NCI-H69 (cell line): ENCODE measurements at regions not wholly inside any gene's neighbourhood (a gene's known extent, or its start where the extent isn't known, plus 50 kb on each side); places are given as distances from the start of the nearest gene placed in this dataset.
A peak's percentile ranks its signal among the peaks of the same experiment; 100 is the strongest.

ENCODE experiments used
- DNase-seq: peaks from one replicate; lab custom pipeline; 2025; lab: John Stamatoyannopoulos, UW

DNA sequence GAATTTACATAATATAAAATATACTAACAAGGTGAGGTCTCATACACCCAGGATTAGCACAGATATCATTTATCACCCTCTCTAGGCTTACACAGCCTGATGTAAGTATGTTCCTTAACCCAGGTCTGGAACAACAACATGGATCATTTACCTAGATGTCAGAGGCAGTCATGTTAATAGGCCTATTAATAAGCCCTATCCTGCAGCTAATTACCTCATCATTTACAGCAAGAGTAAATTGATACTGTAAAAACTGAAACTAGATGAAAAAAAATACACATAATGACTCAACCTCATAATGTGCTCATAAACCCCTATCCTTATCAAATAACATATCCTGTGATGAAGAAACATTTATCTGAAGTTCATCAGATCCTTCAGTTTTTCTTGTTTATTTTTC, 334.3 kb upstream of the MANEA start:
- peak; percentile 31 for DNase-seq

DNA sequence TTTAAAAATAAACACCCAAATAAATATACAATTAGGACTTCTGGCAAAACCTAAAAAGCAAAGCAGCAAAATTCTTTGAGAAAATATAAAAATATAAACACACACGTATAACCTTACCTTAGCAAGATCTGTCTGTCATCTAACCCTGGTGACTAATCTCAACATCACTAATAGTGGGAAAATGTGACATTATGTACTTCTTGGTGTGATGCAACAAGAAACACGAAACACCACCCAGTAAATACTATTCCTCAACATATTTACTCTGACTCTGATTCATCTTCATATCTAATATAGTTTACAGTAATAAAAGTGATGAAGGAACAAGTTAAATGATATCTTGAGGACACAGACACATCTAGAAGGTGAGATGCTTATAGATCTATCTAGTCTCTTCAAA, 332.6 kb upstream of the MANEA start:
- DNase-seq, result no peak

DNA sequence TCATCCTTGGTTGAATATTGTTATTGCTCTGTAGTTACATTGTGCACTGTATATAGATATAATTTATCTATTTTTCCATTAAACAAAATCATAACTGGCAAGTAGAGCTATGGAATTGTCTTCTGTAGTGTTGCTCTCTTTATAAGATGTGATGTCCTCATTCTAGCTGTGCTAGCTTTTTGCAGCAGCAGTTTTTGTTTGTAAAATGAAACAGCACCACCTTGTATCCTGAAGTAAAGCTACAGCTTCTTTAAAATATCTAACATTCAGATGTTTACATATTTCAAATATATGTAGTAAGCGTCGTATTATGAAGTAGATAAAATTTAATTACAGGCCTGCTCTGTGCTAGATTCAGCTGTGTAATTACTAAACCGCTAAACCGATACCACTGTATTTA, 328.8 kb upstream of the MANEA start:
- peak; percentile 76 for DNase-seq

DNA sequence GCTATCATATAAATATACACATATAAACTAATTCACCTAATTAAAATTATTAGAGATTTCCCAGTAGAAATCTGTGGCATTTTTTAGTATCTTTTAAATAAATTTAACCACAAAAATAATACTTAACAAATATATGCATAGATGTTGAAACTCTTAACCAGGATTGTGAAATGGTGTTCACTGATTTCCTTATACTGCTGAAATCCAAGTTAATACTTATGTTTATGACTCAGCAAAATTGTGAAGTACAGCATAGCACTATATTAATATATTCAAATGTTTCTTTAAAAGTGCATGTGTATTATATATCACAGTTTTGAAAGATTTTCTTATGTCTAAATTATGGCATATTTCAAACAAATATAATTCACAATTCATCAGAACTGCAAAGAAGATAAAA, 328.2 kb upstream of the MANEA start:
- DNase-seq, result no peak

DNA sequence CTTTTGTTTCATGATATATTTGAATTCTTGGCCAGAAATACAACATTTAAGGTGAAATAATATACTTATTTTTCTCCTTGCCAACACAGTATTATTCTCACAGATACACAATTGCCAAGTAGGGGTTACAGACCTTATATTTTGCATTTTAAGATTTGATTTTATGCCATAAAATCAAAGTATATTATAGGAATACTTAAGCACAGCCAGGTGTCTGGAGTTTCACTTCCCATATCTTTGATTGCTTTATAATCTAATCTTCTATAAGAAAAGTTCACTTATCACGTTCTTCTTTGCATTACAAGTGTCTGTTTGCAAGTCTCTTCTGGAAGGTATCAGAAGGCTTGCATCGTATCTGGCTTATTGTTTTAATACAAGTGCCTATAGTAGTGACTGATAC, 327.7 kb upstream of the MANEA start:
- no peak for DNase-seq

DNA sequence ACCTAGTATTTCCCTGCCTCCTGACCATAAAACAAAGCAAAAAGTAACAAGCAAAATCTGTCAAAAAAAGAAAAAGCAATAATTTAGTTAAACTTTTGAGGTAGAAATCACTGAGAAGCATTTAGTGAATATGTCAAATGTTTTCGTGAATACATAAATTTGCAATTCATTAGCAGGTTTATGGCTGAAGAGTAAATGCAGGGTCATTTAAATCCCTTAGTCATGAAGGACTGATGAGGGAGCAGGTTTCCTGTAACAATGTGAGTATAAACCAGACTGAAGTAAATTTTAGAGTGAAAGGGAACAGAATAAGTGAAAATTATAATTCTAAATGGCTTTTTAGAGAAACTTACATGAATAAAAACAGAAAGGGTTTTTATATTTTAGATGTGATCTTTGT, 313.5 kb upstream of the MANEA start:
- no peak for DNase-seq

DNA sequence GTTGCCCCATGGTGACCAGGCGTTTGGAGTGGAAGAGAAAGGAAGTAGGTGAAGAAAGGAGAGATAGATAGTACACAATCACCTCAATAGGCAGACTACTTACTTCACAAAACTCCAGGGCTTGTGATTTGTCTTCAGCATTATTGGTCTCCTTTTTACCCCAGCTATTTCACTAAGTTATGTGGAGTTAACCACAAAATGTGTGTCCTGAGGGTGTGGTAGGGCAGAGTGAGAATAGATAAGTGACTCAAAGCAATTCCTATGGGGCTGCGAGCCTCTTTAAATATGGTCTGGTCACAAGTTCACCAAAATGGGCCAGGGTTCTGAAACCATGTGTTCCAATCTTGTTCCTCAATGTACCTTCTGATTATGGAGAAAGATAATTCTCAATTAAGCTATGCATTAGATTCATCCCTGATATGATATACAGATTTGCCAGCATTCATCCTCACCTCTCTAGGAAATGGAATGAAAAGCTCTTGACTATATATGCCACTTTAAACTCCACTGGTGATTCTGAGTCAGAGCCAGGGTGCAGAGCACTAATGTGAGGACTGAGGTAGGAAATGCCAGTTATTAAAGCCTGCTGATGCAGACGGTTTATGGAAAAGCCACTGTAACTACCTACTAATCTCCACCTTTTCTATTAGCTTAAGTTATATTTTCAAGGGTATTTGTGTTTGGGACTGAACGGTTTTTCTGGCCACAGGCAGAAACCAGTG, 310.6 kb upstream of the MANEA start:
- DNase-seq, result no peak

DNA sequence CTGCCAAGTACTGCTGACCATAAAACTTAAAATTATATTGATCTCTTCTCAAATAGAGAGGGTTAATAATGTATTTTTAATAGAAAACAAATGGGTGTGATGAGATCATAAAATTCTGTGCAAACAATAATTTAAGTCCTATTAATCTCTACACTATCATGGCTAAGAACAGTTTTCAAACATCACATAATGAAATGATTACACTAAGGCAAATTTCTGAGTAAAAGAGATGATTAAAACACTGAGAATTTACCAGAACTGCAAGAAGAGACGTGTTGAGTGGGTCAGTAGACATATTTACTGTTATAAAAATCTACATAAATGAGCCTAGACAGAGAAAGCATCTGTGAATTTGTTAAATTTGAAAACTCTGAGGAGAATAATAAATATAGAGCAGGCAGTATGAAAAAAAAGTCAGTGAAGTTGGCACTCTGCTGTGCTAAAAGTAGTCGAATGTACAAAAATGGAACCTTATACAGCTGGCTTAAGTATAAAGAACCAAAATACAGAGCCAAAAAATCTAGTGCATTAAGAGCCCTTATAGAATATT, 302.6 kb upstream of the MANEA start:
- no peak for DNase-seq

DNA sequence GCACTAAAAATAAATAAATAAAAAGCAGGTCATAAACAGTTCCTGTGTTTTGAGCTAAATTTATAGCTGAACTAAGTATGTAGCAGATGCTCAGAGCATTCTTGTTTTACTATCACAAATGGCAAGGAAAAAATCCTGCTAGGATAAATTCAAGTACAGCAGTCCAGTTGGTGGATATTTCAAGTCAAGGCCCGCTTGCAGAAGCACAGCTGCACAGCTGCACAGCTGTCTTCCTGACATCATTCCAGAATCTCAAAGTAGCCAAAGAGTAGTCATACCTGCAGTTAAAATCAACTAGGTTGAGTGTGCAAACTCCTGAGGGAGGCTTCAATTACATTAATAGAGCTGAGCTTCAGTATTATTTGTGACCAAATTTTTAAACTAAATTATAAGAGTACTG, 297.7 kb upstream of the MANEA start:
- peak; percentile 22 for DNase-seq

DNA sequence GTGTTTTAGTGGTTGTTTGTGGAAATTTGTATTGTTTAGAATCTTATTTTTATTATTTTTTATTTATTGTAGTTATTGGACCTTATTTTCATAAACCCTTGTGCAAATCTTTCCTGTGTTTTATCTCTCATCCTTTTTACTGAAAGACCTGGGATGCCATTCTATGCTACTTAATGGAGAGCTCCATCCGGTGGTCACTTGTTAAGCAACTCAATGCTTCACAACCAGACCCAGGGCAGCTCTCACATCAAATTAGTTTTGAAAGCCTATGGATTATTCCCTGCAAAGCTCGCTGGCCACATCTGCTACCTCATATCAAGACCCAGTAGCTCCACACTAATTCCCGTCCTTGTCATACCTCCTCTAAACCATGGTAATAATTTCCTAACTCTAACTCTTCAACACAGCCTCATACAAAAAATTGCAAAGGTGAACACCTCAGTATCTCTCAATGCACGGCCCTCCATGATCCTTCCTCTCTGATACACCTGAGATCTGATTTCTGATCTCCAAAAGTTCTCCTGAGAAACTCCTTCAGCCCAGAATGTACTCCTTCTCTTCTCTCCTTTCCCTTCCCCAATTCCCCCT, 296.6 kb upstream of the MANEA start:
- DNase-seq, result peak; percentile 85

DNA sequence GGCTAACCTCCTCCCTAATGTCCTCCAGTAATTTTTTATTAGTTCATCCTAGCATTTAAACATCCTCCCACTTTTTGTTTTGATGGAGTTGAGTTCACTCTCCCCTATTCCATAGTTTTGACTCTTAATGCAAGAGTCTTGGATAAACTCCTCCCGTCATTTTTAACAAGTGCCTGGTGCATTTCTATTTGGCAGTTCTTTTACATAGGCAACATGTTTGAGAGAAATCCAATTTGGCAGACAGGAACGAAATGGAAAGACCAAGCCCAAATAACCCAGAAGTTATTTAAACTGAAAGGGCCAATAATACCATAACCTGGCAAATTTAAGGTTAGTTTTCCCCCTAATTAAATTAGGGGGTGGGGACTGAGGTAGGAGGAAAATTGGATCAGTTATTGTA, 291.5 kb upstream of the MANEA start:
- no peak for DNase-seq

DNA sequence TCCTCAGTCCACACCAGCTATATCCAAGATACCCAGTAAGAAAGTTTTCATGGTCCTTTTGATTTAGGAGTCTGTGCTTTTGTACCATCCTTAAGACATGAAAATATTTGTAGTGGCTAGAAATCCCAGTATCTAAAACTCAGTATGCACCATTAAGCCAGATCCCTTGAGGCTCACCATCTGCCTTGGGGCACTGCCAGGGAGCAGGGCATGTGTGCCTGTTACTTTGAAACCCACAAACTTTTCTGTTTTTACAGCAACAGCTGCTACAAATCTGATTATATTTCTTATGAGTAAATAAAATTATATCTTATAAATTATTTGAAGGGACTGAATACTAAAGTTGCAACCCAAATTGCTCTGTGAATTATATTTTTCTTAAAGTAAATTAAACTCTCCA, 290.5 kb upstream of the MANEA start:
- peak; percentile 68 for DNase-seq

DNA sequence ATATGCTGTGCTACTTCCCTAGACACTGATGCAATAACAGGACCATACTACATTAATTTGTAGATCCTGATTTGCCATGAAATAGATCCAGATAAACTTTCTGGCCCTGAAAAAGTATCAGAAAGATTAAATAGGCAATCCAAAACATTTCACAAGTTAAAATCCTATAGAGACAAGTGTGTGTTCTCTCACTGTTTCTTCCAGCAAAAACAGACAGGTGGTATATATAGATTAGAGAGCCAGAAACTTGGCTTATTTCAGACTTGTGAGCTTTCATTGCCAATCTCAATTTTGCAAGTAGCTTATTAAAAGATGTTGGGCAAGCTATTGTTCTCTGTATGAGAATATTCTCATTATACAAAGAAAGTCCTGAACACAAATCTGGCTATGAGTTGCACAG, 289.1 kb upstream of the MANEA start:
- peak; percentile 11 for DNase-seq

DNA sequence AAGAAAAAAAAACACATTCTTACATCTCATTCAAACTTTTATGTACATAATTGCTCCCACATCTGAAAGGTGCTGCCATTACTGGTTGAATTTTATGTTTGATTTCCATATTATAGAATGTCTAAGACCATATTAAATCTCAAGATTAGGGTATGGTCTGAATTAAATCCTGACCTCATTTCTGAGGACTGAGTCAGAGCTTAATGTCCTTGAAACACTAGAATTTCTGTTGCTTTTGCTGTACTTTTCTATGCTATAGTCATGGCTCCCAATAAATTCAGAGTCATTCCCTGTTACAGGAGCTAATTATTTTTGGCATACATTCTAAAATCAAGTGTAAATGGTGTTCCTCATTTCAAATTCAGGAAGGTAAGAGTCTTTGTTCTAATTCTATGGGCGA, 285.3 kb upstream of the MANEA start:
- DNase-seq, result no peak

DNA sequence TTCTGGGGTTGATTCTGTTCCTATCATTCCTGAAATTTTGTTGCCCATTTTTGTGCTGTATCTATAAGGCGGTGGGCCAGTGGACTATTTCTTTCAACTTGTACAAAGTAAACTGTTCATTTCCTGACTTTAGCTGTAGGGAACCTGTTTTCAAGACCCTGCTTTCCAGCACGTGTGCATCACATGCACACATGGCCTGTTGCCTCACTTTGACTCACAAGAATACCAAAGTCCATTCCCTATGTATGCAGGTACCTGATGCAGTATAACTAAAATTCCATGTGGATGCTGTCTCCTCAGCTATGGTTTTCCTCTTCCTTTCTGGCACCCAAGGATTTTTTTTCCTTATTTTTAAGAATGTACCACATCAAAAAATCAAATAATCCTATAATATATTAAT, 284.1 kb upstream of the MANEA start:
- no peak for DNase-seq

DNA sequence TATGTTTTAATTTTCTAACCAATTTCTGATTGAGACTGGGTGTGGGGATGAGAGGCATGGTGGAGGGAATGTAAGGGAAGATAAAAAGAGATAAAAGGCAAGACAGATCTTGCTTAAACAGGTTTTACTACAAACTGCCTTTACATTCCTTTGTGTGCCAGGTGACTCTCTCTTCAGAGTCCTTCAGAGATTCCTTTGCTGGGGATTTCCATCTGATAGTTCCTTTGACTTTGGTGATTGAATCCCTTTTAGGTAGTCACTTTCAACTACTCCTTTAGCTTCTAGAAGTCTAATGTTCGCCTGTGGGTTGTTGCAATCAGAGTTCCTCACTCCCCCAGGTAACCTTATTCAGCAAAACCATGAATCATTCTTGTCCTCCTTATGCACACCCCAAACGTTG, 283.3 kb upstream of the MANEA start:
- no peak for DNase-seq

DNA sequence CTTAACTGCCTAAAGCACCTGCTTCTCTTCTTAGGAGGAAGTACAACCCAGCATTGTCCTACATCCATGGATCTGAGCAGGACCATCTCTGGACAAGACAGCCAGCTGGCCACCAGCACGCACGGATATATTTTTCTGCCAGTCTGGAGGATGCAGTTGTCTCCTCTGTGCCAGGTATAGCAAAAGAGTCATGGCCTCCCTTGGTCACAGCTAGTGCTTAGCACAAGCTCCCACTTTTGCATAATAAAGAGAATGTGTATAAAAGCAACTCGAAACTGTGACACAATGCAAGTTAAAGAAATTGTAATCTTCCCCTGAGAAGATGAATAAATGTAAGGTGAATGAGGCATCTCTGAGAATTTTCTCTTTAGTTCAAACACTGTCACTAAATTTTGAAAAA, 267.8 kb upstream of the MANEA start:
- DNase-seq, result no peak

DNA sequence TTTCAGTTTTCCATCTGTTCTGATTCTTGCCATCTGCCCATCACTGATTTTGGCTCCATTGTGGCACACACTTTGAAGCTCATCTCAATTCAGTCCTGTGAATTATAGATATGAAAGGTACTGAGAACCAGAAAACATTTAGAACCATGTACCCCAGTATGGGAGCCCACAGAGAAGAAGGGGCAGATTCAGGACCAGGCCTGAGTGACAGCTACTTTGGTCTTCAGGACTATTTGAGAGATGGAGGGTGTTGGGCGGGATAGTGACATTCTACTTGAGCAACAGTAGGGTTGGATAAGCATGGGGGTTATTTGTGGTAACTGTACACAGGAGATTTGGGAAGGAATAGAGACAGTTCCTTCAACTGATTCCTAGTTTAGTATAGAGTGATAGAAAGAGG, 259.2 kb upstream of the MANEA start:
- no peak for DNase-seq

DNA sequence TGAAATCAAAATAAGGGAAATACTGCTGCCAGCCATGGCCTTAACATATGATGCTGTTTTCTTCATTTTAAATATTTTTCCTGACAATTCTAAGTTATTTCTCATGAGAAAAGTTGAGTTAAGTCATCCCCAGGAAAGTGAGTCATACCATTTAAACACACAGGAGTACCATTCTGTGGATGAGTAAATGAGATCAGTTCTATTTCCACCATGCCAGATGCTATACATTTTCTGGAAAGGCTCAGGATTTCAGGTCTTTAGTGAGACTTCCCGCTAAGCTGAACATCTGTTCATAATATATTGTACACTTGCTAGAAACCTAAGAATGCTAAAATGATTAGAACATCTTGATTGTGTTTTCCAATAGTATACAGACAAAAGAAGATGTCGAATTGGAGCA, 256.2 kb upstream of the MANEA start:
- DNase-seq, result peak; percentile 90

DNA sequence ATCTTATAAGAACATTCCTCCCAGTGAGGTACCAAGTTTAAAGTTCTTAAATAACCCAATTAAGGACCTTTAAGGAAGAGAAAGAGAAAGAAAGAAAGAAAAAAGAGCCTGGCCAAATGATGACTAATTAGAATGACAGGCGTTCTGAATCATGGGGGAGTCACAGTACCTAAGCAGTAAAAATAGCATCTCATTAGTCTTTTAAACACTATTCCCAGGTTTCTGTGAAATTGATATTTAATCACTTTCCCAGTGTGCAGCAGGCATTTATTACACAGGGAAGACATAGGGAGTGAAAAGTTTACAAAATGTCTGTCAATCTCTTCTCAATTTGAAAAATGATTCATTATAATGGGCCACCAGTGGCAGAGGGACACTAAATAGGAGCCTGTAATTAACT, 251.4 kb upstream of the MANEA start:
- peak; percentile 87 for DNase-seq

DNA sequence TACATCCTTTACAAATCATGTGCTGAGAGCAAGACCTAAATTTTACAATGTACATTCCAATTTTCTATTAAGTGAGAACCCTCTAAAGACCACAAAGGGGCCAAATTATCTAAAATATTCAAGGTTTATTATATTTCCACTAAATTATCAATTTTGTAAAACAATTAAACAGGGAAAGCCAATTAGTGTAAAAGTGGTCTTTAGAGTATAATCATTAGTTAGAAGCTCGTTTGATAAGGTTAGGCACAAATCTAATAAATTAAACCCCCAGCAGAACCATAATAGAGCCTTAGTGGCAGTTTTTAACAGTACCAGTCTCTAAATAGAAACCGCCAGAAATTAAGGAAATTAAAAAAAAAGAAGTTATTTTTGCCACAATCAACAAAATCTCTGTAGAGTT, 249.1 kb upstream of the MANEA start:
- no peak for DNase-seq

DNA sequence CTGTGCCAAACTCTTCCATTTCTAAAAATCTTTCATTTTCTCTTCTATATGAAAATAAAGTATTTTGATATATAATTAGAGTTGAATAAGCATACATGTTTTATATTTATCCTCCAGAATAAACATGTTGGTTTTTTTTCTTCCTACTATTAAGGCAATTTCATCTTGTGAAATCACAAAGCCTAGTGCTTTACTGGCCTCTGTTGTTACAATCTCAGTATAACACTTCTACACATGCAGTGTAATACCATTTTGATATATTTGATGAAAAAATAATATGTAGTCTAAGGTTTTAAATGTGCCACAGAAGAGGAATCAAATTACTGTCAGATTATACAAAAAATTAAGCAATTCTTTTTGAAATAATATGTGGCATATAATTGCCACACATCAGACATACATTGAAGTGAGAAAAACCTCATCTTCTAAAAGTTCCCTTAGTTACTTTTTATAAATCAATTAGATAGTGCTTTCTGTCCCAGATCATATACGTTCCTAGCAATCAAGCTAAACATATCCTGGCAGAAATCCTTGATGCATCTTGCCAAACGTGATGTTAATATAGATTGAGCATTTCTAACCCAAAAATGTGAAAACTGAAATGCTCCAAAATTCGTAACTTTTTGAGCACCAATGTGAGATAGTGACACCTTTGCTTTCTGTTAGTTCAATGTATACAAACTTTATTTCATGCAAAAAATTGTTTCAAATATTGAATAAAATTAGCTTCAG, 225.1 kb upstream of the MANEA start:
- peak; percentile 51 for DNase-seq

DNA sequence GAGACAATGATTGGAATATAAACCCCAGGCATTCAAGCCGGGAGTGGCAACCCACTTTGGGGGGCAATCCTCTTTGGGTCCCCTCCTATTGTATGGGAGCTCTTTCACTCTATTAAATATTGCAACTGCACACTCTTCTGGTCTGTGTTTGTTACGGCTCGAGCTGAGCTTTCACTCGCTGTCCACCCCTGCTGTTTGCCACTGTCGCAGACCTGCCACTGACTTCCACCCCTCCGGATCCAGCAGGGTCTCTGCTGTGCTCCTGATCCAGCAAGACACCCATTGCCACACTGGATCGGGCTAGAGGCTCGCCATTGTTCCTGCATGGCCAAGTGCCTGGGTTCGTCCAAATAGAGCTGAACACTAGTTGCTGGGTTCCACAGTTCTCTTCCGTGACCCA, 222.8 kb upstream of the MANEA start:
- no peak for DNase-seq
